ELR (cell line): ENCODE measurements at regions not wholly inside any gene's neighbourhood (a gene's known extent, or its start where the extent isn't known, plus 50 kb on each side); places are given as distances from the start of the nearest gene placed in this dataset.
A peak's percentile ranks its signal among the peaks of the same experiment; 100 is the strongest.
"Not testable (repeated sequence)": the region's sequence is repeated elsewhere in the genome, so short reads cannot be mapped to it uniquely, and the experiment has no call there.

Experiments
- DNase-seq: peaks from one replicate; pipeline ENCODE4 v3.0.0-alpha.2; 2015; ENCODE audit warnings: low read depth

DNA sequence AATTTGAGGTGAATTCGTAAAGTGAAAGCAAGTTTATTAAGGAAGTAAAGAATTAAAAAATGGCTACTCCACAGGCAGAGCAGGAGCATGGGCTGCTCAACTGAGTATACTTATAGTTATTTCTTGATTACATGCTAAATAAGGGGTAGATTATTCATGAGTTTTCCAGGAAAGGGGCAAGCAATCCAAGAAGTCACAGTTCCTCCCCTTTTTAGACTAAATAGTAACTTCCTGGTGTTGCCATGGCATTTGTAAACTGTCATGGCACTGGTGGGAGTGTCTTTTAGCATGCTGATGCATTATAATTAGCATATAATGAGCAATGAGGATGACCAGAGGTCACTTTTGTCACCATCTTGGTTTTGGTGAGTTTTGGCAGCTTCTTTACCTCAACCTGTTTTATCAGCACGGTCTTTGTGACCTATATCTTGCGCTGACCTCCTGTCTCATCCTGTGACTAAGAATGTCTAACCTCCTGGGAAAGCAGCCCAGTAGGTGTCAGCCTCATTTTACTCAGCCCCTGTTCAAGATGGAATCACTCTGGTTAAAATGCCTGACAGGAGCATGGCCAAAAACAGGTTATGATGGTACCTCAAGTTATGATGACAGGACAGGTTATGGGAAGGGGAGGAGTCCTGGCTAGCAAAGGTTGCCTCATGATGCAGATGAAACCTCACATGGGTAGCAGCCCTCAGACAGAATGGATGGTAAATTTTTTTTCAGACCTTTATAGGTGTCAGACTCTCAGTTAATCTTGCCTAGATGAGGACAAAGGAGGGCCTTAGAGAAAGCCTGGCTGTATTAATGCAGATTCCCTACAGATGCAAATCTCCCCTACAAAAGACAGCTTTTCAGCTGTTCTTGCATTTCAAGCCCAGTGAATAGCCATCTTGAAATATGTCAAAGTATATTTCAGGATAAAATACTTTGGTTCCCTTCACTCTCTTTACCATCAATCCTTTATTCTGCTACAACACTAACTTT is 49.7 kb downstream of the SIPA1L2 start:
- peak; percentile 27 for DNase-seq

DNA sequence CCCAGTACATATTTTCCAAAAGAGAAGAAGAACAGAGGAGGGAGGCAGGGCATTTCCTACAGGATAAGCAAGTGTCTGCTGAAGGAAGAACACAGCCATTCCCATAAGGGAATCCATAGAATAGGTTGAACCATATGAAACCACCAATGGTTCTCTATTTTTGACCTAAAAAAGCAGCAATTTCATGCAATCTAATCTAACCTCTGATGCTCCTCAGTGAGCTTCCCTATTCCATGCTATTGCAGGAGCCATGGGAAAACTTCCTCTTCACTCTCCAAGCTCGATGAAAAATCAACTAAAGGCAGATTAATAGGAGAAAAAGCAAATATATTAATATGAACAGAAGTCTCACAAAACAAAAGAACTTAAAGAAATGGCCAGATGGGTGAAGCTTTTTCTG is 50.5 kb downstream of the SIPA1L2 start:
- no peak for DNase-seq

DNA sequence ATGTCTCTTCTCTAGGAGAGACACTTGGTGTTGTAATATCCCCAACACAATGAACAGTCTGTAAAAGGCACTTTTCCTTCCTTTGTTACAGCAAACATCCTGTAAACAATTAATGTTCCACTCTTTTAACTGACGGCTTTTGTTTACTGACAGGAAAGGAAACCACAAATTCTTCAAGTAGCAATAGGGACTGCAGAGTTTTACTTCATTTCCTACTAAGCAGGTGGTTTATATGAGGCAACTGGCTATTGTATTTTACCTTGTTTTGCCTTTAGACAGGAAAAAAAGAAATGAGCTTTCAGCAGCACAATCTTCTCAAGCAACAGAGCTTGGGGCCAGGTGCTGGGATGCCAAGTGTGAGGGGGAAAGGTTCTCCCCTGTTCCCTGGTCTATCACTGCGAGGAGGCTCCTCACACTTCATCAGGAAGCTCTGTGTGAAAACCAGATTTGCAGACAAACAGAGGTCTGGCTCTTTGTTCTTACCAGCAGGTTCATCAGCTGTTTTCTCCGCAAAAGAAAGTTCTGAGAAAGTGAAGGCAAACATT is 51.2 kb downstream of the SIPA1L2 start:
- no peak for DNase-seq

DNA sequence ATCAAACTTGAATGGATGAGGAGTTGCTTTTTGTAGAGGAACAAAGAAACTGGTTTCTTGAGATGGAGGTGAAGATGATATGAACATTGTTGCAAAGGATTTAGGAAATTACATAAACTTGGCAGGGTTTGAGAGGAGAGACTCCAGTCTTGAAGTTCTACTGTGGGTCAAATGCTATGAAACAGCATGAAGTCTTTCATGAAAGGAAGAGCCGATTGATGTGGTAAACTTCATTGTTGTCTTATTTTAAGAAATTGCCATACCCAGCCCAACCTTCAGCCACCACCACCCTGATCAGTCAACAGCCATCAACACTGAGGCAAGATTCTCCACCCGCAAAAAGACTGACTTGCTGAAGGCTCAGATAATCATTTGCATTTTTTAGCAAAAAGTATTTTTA is 52.2 kb downstream of the SIPA1L2 start:
- DNase-seq, result no peak

DNA sequence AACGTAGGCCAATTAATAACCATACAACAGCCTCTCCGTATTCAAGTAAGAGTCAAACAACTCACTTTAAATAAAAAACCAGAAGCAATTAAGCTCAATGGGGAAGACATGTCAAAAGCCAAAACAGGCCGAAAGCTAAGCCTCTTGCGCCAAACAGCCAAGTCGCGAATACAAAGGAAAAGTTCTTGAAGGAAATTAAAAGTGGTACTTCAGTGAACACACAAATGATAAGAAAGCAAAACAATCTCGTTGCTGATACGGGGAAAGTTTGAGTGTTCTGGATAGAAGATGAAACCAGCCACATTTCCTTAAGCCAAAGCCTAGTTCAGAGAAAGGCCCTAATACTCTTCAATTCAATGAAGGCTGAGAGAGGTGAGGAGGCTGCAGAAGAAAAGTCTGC is 53.4 kb downstream of the SIPA1L2 start:
- no peak for DNase-seq

DNA sequence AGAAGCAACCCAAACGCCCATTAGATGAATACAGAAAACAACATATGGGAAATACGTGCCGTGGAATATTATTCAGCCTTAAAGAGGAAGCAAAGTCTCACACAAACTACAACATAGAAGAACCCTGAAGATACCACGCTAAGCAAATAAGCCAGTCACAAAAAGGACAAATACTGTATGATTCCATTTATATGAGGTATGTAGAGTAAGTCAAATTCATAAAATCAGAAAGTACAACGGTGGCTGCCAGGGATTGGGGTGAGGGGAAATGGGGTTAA is 54.2 kb downstream of the SIPA1L2 start:
- DNase-seq, result no peak

DNA sequence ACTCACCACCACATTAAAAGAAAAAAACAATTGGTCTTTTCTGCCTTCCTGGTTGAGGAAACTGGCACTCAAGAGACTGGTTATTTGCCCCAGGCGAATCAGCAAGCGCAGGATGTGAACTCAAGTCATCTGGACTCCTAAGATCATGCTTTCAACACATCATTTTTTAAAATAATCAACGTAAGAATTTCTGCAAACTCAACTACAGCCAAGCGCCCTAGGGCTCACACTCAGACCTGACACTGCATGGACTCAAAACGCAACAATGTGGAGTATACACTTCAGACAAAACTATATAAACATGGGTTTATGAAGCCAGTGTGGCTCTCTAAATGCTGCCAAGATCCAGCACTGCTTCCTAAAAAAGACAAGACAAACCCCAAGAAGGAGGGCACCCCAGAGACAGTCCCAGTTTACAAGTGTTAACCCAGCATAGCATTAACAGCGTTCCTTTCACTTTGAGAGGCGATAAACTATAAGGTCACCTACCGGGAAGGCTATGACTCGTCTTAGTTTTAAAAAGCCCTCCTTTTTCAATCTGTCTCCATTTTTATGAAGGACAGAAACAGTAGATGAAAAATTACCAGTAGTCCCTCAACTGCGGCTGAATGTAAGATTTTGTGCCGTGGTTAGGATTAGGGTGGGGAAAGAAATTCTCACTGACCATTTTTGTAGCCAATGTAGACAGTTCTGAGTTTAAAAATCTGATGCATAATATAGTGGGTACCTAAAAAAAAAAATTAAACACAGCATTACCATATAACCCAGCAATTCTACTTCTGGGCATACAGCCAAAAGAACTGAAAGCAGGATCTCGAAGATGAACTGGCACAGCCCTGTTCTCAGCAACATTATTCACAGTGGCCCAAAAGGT is 54.8 kb downstream of the SIPA1L2 start:
- DNase-seq, result peak; percentile 79

DNA sequence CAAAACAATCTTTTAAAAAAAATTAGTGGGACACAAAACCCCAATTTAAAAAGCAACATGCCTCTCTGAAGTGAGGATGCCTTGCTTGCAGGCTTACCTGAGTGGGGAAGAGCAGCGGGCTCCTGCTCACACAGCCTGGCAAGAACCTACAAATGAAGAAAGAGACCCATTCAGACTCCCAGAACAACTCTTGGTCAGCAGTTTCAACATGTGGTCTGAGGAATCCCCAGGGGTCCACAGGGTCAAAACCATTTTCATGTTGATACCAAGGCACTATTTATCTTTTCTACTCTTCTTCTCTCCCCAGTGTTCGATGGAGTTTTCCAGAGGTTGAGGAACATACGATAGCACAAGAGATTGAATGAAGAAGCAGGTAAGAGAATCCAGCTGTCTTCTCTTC is 55.9 kb downstream of the SIPA1L2 start:
- no peak for DNase-seq

DNA sequence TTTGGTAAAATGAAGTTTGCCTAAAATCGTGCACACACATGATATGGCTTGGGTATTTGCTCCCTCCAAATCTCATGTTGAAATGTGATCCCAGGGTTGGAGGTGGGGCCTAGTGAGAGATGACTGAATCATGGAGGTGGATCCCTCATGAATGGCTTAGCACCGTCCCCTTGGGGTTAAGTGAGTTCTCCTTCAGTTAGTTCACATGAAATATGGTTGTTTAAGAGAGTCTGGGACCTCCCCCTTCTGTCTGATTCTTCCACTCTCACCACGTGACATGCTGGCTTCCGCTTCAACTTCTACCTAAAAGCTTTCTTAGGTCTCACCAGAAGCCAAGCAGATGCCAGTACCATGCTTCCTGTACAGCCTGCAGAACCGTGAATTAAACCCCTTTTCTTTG is 58.4 kb downstream of the SIPA1L2 start:
- no peak for DNase-seq

DNA sequence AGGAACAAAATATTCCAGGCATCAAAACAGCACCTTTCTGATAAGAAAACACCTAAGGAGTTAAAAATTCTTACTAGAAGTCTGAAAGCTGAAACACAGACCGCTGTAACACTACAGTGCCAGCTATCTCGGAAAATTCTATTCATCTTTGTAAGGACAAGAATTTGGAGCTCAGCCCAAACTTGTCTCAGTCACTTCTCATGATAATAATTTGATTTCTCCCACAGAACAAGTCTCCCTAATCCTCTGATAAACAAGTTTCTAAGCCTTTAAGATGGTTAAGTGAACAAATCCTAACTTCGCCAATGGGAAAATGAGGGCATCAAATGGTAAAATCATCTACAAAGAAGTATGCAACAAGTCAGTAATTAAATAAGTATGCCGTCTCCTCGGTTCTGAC is 59.9 kb downstream of the SIPA1L2 start:
- DNase-seq, result no peak

DNA sequence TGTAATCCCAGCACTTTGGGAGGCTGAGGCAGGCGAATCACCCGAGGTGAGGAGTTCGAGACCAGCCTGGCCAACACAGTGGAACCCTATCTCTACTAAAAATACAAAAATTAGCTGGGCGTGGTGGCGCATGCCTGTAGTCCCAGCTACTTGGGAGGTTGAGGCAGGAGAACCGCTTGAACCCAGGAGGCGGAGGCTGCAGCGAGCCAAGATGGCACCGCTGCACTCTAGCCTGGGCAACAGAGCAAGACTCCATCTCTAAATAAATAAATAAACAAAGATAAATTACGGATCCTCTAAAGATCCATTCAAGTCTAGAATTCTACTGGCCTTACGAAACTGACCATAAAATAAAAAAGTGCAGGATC is 60.4 kb downstream of the SIPA1L2 start:
- DNase-seq, result not testable (repeated sequence)

DNA sequence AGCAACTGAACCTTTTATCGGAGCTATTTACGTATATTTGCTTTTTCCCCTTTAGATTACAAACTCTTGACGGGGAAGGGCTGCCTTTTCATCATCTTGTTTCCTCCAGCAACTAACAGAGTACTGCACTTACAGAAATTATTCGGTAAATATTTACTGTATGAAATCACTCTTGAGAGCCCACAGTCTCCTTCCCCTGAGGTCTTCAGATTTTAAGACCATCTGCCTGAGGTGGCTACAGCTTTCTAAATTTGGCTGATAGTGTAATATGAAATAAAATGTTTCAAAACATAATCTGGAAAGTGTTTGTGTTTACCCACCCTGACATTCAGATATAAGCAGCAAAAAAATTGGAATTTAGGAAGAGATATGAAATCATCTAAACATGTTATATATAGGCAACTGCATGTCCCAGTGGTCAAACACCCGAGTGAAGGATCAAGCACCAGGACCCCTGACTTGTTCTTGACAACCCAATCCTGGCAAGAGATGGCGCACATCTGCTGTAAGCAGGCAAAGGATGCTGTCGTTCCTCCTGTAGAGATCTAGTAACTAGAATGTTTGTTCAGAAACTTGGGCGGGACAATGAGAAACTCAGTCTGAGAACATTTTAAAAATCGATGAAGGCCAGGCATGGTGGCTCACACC is 60.9 kb downstream of the SIPA1L2 start:
- DNase-seq, result no peak

DNA sequence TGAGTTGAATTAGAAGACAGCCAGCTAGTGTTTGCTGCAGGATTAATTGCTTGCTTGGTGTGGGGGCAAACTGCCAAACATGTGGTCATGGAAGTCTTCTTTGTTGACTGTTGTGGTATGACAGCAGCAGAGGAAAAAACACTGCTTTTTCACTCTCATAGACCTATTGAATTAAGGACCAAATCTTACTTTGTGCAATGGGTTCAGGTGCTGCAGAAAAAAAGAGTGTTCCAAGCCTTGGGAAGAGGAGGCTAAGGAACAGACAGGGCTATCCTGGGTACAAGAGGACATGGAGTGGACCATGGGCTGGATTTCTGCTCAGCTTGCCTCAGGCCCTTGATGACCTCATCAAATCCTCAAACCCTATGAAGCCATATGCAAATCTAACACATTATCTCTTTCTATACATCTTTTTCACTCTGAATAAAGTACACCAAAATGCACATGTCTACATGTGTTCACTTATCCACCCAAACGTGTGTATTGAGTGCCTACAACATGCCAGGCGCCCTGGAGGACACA is 61.5 kb downstream of the SIPA1L2 start:
- DNase-seq, result no peak

DNA sequence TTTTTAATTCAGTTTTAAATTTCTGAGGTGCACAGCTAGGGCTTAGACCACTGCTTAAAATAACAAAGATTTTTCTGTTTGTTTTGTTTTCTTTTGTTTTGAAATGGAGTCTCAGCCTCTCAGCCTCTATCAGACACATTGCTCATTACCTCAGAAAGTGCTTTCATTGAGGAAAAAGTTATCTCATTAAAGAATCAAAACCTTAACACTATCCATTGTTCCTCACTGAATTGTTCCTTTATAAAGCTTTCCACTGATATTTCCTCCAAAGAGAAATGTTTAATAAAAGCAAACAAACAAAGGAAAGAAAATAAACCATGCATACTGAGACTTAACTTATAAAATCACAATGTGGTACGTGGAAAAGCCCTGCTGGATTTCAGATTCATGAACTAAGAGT is 63.8 kb downstream of the SIPA1L2 start:
- DNase-seq, result no peak

DNA sequence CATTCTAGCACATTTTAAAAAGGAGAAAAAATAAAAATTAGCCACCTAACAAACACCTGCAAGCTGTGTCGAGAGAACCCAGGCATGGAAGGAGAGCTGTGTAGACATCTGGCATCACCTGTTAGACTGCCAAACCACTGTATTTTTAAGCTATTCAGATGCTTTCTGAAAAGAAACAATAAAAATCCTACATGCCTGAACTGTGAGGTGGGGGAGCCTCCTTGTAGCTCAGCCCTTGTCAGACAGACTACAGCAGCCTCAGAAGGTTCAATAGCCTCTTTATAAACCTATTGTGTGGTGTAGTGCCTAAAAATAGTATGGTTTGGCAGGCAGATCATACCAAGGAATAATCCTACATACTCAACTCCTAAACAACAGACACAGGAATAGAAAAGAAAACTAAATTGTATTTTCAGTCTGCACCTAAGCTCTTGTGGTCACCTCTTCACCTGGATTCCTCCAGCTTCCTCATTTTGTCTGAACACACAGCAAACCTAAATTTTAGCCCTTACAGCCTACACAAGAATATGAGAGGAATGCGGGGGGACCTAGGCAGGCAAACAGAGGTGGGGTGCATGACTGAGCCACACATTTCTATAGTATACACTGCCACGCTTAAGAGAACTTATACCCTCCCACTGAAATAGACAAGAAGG is 67.0 kb downstream of the SIPA1L2 start:
- no peak for DNase-seq

DNA sequence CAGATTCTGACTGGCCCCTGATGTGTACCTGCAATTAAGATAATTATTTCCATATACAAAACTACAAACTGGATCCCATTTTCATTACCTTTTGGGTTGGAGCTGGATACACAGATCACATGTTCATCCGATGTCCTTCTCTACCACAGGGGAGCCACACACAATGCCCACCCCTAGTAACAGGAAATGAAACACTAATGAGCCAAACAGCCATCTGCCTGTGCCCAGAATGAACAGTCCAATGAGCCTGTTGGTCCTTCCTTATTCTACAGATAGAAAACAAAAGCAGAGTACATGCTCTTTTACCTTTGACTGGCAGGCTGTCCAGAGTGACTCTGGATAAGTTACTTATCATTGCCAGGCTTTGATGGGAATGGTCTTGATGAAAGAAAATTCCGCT is 68.6 kb downstream of the SIPA1L2 start:
- no peak for DNase-seq

DNA sequence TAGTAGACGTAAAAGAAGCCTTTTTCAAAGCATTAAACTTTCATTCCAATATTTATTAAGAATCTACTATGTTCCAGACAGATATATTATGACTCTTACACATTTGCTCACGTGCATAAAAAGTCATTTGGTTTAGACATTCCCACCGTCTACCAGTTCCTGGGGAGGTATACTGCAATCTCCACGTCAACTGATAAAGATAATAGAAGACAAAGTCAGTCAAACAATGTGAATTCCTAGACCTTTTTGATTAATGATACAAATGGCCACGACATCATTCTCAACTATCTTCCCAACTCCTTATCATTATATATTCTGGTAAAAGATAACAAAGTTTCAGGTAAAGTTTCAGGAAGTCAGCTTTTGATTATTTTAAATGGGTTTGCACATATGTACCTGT is 69.0 kb downstream of the SIPA1L2 start:
- DNase-seq, result no peak

DNA sequence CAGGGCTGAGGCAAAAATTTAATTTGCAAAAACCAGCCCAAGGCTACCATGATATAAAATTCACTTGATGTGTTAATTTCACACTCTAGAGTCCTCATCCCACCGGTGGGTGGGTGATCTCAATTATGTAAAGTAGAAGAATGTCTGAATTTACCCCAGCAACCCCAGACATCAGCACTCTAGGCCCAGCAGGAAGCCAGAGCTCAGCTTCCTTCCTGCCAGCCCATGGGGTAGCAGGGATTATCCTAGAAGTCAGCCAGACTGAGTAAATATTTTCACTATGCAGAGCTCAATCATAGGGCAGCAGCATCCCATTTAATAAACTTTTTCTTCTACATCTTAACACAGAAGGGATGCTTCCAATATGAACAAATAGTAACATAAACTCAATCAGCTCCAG is 71.0 kb downstream of the SIPA1L2 start:
- no peak for DNase-seq

DNA sequence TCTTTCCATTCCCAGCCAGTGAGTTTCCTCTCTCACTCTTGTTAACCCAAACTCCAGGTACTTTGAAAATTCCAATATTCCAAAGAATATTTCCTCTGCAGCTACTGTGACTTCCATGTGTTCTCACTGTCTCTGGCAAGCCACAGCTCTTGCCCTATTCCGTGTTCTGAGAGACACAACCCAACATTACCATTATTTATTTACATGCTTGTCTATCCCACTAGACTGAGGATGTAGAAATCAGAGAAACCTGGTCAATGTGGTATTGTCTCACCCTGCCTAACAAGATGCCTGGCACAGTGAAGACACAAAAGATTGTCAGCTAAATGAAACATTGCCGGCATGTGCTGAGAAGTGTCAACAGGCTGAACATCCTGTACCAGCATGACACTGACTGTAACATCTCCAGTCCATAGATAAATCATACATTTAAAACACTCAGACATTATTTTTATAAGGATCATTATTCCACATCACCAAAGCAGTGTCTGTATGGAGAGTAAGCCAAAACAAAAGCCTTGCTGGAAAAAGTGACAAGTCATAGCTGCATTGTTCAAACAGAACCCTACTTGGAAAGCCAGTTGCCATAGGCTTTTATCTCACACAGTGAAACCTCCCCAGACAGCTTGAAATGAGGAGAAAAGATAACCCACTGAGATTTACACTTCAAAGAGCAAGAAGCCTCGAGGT is 72.3 kb downstream of the SIPA1L2 start:
- DNase-seq, result no peak

DNA sequence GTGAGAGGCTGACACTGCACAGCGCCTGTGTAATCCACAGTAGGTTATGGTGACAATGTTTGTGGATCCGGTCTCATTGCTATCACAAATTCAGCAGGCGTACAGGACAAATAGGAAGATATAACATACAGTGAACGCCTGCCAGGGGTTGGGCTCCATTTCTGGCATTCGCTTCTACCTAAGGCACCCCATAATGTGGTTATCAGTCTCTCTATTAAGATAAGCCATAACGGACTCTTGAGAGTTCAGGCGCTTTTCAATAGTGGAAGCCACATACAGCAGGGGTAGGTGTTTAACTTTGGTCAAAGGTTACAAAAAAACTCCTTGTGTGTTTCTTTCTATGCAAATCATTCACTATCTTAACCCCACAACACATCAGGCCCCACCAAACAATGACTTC is 72.8 kb downstream of the SIPA1L2 start:
- DNase-seq, result no peak

DNA sequence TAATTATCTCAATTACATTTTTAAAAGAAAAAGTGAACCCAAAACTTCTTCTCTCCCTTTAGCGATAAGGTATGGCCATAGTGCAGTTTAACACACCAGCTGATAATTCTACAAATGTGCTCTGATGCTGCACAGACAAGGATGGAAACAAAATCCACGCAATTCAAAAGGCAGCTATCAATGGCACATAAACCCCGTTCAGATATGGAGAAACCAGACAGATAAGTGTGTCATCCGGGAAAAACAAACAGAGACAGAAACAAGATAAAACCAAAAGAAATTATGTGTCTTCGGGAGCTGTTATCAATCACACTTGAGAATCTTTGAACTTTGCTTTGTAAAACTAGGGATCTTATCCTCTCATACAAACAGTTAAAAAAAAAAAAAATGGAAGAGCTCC is 73.6 kb downstream of the SIPA1L2 start:
- DNase-seq, result no peak
